Activated CD8-positive, alpha-beta T cell treated with anti-CD3 and anti-CD28 coated beads for 36 hours (primary cell): ENCODE measurements at regions not wholly inside any gene's neighbourhood (a gene's known extent, or its start where the extent isn't known, plus 50 kb on each side); places are given as distances from the start of the nearest gene placed in this dataset.
"Not testable (repeated sequence)": the region's sequence is repeated elsewhere in the genome, so short reads cannot be mapped to it uniquely, and the experiment has no call there.

Source experiments
- ATAC-seq: fragments of 200-7000 bp; cut with Tn5 transposase; one replicate; pipeline ENCODE4 v1.10.0; 2021; ENCODE audit warnings: mild to moderate bottlenecking, moderate library complexity
- CTCF ChIA-PET: fragments of 350-600 bp; sonication (Branson Sonifier 250); formaldehyde crosslinking; loops from one replicate; lab custom pipeline; 2021; ENCODE audit warnings: antibody characterized with exemption; lab: Charles Lee
- POLR2A ChIA-PET: fragments of 350-600 bp; sonication (Branson Sonifier 250); formaldehyde crosslinking; loops from one replicate; lab custom pipeline; 2021; ENCODE audit warnings: antibody characterized with exemption; lab: Charles Lee
- DNase-seq: peaks from one replicate; pipeline ENCODE4 v3.0.0-alpha.2; 2020
- H3K27ac Mint-ChIP-seq: one replicate; pipeline ENCODE4 v1.8.0; 2021; ENCODE audit warnings: mild to moderate bottlenecking, mixed read lengths
- H3K27me3 Mint-ChIP-seq: one replicate; pipeline ENCODE4 v1.8.0; 2021; ENCODE audit warnings: mixed read lengths
- H3K36me3 Mint-ChIP-seq: one replicate; pipeline ENCODE4 v1.8.0; 2021; ENCODE audit warnings: low read depth, mixed read lengths
- H3K4me1 Mint-ChIP-seq: one replicate; pipeline ENCODE4 v1.8.0; 2021; ENCODE audit warnings: low read depth, mixed read lengths
- H3K4me3 Mint-ChIP-seq: one replicate; pipeline ENCODE4 v1.8.0; 2021; ENCODE audit warnings: mild to moderate bottlenecking, moderate library complexity, mixed read lengths
- H3K9me3 Mint-ChIP-seq: one replicate; pipeline ENCODE4 v1.8.0; 2021; ENCODE audit warnings: mixed read lengths
- intact Hi-C: fragments of 100-400 bp; cut with micrococcal nuclease; formaldehyde crosslinking; loops from one replicate; pipeline ENCODE4 v1.10.0; 2022

DNA sequence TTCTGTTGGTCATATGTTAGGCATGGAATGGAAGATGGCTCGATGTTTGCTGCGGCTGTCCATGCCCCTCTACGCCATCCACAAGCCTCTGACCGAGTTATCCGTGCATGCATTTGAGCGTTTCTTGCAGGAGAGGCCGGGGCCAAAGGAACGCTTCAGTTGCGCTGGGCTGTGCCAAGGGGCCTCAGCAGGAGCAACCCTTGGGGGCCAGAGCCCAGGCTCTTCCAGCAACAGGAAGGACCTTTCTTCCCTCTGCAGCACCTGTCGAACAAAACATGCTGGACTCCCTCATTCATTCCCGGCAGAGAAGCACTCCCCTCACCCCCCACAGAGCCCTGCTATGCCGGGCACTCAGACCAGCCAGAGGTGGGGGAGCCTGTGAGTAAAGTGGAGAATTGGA, 81.4 kb upstream of the CRYM start:
- intact Hi-C loops: not testable (repeated sequence)

DNA sequence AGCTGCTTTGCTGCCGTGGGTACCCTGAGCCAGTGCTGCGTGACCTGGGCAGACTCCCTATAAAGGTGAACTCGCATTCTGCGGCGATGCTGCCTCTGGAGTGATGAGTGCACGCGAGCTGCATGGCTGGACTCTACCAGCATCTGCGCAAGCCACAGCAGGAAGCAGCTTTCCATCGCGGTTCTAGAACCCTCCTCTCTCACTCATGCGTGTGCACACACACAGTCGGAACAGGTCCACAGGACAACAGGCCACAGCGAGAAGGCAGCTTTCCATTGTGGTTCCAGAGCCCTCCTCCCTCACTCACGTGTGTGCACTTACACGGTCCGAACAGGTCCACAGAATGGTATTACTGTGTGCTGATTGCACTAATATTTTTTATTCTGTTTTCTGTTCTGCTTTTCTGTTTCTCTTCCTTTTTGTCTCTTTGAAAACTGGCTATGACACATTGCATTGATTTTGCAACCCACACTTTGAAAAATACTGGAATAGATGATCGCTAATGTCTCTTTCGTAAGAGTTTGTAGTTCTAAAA, 80.2 kb upstream of the CRYM start:
- H3K27me3 Mint-ChIP-seq, H3K27ac Mint-ChIP-seq, intact Hi-C loops, CTCF ChIA-PET, H3K4me3 Mint-ChIP-seq, H3K36me3 Mint-ChIP-seq, H3K4me1 Mint-ChIP-seq, POLR2A ChIA-PET, ATAC-seq, H3K9me3 Mint-ChIP-seq, DNase-seq: not testable (repeated sequence)

More for the DNA sequence above, 81.4 kb upstream of the CRYM start:
- CTCF ChIA-PET, H3K4me3 Mint-ChIP-seq, ATAC-seq, H3K9me3 Mint-ChIP-seq, POLR2A ChIA-PET, H3K4me1 Mint-ChIP-seq, H3K27ac Mint-ChIP-seq, DNase-seq, H3K27me3 Mint-ChIP-seq, H3K36me3 Mint-ChIP-seq: not testable (repeated sequence)

DNA sequence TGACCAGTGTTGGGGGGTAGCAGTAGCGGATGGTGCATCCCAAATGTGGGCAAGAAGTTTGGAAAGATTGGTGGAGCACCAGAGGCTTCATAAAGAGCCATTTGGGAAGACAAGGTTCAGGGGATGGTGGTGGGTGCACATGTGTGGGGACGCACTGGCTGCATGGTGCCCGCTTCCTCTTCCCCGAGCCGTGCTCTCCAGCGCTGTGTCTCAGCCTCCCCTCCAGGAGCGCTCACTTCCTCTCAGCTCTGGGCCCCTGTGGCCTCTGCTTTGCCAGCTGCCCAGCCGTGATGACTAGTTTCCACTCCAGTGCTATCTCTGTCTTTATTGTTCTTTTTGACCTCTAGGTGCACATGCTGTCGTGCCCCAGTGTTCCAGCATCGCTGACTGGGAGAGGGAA, 78.2 kb upstream of the CRYM start:
- intact Hi-C loops, H3K4me1 Mint-ChIP-seq, CTCF ChIA-PET, H3K27ac Mint-ChIP-seq, POLR2A ChIA-PET, DNase-seq, H3K4me3 Mint-ChIP-seq, ATAC-seq, H3K27me3 Mint-ChIP-seq, H3K36me3 Mint-ChIP-seq, H3K9me3 Mint-ChIP-seq: not testable (repeated sequence)

DNA sequence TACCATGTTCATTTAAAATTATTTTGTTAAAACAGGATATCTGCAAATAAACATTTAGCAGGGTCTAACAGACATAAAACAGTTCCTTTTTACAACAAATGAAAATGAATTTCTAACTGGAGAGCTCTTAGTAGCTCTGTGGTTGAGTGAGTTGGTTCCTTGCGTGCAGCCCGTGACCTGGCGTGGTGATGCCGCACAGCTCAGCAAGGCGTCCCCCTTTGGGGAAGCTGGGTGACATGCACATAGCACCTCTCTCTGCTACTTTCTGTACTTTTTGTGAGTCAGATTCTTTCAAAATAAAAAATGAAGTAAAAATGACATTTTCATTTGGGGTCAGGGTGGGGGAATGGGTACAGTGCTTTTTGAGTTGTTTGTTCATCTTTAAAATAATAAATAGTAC, 73.3 kb upstream of the CRYM start:
- H3K27me3 Mint-ChIP-seq, H3K27ac Mint-ChIP-seq, DNase-seq, H3K4me3 Mint-ChIP-seq, CTCF ChIA-PET, H3K36me3 Mint-ChIP-seq, H3K4me1 Mint-ChIP-seq, ATAC-seq, intact Hi-C loops, H3K9me3 Mint-ChIP-seq, POLR2A ChIA-PET: not testable (repeated sequence)

DNA sequence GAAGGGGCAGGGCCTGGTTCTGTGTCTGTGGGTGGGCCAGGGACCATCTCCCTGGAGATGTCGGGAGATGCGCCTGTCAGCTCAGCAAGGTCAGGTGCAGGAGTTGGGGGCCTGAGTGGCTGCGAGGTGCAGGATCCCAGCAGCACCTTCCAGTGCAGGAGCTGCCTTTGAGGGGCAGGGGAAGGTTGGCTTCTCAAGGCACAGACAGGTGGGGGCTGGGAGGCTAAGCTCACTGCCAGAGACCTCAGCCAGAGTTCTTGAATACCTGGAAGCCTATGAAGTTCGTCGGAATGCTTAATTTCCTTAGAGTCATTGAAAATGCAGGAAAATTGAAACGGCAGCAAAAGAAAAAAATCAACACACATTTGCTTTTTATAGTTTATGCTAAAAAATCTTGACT, 72.8 kb upstream of the CRYM start:
- CTCF ChIA-PET, POLR2A ChIA-PET, intact Hi-C loops, H3K36me3 Mint-ChIP-seq, H3K27me3 Mint-ChIP-seq, H3K4me1 Mint-ChIP-seq, H3K9me3 Mint-ChIP-seq, ATAC-seq, H3K4me3 Mint-ChIP-seq, H3K27ac Mint-ChIP-seq, DNase-seq: not testable (repeated sequence)

DNA sequence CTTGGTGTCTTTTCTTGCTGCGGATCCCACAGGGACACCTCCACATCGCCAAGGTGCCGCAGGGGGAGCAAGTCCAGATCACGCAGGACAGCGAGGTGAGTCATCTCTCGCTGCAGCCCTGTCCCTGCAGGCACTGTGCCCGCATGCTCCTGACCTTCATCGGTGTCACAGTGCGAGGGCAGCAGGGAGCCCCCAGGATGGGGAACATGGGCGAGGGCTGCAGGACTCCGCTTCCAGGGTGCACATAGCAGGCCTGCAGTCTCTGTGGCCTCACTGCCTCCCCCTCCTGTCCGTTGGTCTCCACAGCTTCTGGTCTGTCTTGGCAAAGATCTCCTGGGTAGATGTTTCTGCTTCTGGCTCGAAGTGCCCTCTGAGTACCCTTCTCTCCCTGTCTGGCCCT, 71.2 kb upstream of the CRYM start:
- H3K4me1 Mint-ChIP-seq, H3K27ac Mint-ChIP-seq, POLR2A ChIA-PET, DNase-seq, H3K4me3 Mint-ChIP-seq, ATAC-seq, intact Hi-C loops, CTCF ChIA-PET, H3K27me3 Mint-ChIP-seq, H3K36me3 Mint-ChIP-seq, H3K9me3 Mint-ChIP-seq: not testable (repeated sequence)

DNA sequence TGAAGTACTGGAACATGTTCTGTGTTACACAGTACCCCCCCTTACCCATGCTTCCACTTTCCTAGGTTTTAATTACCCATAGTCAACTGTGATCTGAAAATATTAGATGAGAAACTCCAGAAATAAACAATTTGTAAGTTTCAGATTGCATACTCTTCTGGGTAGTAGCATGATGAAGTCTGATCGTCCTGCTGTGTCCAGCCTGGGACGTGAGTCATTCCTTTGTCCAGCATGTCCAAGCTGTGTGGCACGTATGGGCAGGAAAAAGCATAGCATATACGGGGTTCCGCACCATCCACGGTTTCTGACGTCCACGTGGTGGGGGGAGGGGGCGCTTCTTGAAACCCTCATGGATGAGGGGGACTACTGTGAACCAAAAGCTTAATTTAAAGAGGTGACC, 70.7 kb upstream of the CRYM start:
- POLR2A ChIA-PET, H3K27me3 Mint-ChIP-seq, intact Hi-C loops, H3K9me3 Mint-ChIP-seq, H3K4me1 Mint-ChIP-seq, CTCF ChIA-PET, DNase-seq, H3K36me3 Mint-ChIP-seq, ATAC-seq, H3K4me3 Mint-ChIP-seq, H3K27ac Mint-ChIP-seq: not testable (repeated sequence)

DNA sequence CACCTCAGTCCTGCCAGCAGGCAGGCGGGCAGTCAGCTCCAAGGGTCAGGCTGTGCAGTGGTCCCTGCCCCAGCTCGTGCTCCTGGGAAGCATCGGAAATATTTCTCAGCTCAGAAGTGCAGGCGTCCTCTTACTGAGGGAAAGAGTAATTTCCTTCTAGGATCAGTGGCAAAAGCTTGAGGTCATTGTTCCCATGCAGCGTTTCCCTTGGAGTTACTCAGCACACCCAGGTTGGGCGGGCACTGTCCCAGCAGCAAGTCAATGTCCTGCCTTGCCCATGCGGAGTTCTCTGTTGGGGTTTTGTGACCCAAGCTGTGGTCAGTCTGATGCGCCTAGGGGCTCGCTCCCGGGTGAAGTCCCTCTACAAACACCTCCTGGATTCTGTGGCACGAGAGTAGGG, 69.4 kb upstream of the CRYM start:
- CTCF ChIA-PET, H3K27ac Mint-ChIP-seq, H3K27me3 Mint-ChIP-seq, ATAC-seq, H3K4me1 Mint-ChIP-seq, H3K36me3 Mint-ChIP-seq, H3K9me3 Mint-ChIP-seq, intact Hi-C loops, POLR2A ChIA-PET, DNase-seq, H3K4me3 Mint-ChIP-seq: not testable (repeated sequence)

DNA sequence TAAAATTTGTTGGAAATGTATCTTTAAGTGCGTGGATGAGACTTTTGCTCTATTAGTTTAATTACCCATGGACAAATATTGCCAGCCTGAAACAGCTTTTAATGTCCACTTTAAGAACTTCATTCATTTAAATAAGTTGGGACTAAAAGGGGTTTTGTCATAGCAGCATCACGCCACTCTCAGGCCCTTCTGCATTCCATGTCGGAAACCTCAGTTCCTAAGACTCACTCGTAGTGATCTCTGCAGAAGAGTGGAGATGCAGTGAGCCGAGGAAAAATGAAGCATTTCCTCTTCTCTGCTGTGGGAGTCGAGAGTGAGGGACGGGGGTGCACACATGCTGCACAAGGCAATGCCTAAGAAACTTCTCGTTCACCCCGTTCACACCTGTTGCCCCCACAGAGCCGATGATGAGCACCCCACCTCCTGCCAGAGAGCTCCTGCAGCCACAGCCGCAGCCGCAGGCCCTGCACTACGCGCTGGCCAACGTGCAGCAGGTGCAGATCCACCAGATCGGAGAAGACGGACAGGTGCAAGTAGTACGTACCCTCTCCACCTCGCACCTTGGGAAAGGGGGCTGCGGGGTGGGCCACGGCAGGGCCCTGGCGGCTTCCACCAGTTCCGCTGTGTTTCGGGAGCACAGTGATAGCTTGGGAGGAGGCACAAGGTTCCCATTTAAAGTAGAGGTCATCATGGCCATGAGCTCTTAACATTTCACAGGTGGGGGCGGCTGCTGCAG, 68.8 kb upstream of the CRYM start:
- H3K4me1 Mint-ChIP-seq, CTCF ChIA-PET, H3K27ac Mint-ChIP-seq, H3K27me3 Mint-ChIP-seq, DNase-seq, intact Hi-C loops, POLR2A ChIA-PET, H3K4me3 Mint-ChIP-seq, H3K36me3 Mint-ChIP-seq, ATAC-seq, H3K9me3 Mint-ChIP-seq: not testable (repeated sequence)

DNA sequence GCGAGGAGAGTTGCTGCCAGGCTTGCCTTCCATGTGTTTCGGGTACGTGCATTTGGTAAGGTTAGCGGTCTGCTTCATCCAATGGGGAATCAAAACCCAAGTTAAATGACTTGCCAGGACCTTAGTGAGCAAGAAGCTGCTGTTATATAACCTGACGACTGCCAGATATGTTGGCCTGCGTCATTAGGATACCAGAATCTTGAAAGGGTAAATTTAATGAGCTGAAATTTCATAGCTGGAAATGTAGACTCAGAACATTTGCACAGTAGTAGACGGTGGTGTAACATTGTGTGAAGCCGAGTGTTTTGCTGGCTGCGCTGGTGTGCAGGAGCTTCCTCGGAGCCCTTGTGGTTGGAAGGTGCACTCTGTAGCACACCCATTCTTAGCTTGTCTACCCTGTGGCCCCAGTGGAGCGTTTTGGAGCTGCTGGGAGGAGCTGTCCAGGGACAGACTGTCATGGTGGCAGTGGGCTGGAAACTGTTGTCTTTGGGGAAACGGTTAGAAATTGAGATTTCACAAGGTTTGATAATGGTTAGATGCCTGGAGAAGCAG, 66.3 kb upstream of the CRYM start:
- POLR2A ChIA-PET, DNase-seq, H3K4me1 Mint-ChIP-seq, H3K9me3 Mint-ChIP-seq, H3K36me3 Mint-ChIP-seq, H3K4me3 Mint-ChIP-seq, CTCF ChIA-PET, H3K27ac Mint-ChIP-seq, ATAC-seq, intact Hi-C loops, H3K27me3 Mint-ChIP-seq: not testable (repeated sequence)
